HUES6 (cell line): ENCODE measurements at regions not wholly inside any gene's neighbourhood (a gene's known extent, or its start where the extent isn't known, plus 50 kb on each side); places are given as distances from the start of the nearest gene placed in this dataset.
"Not testable (repeated sequence)": the region's sequence is repeated elsewhere in the genome, so short reads cannot be mapped to it uniquely, and the experiment has no call there.

Experiments used
- H3K27ac ChIP-seq: 2 replicates; pipeline ENCODE4 v1.7.0; 2013; ENCODE audit warnings: low read depth, mild to moderate bottlenecking, low read length, inconsistent platforms
- H3K27me3 ChIP-seq: 2 replicates; pipeline ENCODE4 v1.6.1; 2013; ENCODE audit warnings: low read length; ENCODE audit not compliant: control insufficient read depth, insufficient read depth
- H3K36me3 ChIP-seq: 2 replicates; pipeline ENCODE4 v1.6.1; 2013; ENCODE audit warnings: low read length; ENCODE audit not compliant: control insufficient read depth, insufficient read depth
- H3K4me1 ChIP-seq: 2 replicates; pipeline ENCODE4 v1.6.1; 2013; ENCODE audit warnings: low read length; ENCODE audit not compliant: control insufficient read depth, insufficient read depth
- H3K4me3 ChIP-seq: 2 replicates; pipeline ENCODE4 v1.5.1; 2013; ENCODE audit warnings: low read depth, low read length
- H3K9ac ChIP-seq: one replicate; pipeline ENCODE4 v1.6.1; 2013; ENCODE audit warnings: mild to moderate bottlenecking, low read length
- H3K9me3 ChIP-seq: 2 replicates; pipeline ENCODE4 v1.6.1; 2013; ENCODE audit warnings: low read depth, low read length; ENCODE audit not compliant: control insufficient read depth, insufficient read depth

- H3K4me3 ChIP-seq = no peak overlapping the region
- H3K27me3 ChIP-seq = no peaks in the 10 kb centered on the region
- no peak overlapping the region for H3K9ac ChIP-seq
- no peak overlapping the region for H3K27ac ChIP-seq
- 0 out of 2 replicates have a peak, but pooled peaks cover 2% of the 10 kb centered on the region for H3K9me3 ChIP-seq
- H3K4me1 ChIP-seq = no peaks in the 10 kb centered on the region
- H3K36me3 ChIP-seq = no peaks in the 10 kb centered on the region
Observed at GRCh38 chr2:34784701-34785100, 1185.6 kb upstream of the FAM98A start.

- not testable (repeated sequence) for H3K27ac ChIP-seq, H3K9me3 ChIP-seq, H3K9ac ChIP-seq, H3K4me1 ChIP-seq, H3K27me3 ChIP-seq, H3K36me3 ChIP-seq, H3K4me3 ChIP-seq
Observed at GRCh38 chr2:34750742-34751141, 1151.6 kb upstream of the FAM98A start.

- no peaks in the 10 kb centered on the region; the same call in 1 of the 2 replicates for H3K4me1 ChIP-seq
- H3K9ac ChIP-seq = no peak overlapping the region
- no peaks in the 10 kb centered on the region for H3K27me3 ChIP-seq
- H3K36me3 ChIP-seq = no peaks in the 10 kb centered on the region
- H3K4me3 ChIP-seq = no peak overlapping the region
- no peak overlapping the region for H3K27ac ChIP-seq
- H3K9me3 ChIP-seq = peaks cover 4% of the 10 kb centered on the region; the same call in 1 of the 2 replicates
Observed at GRCh38 chr2:34747643-34748042, 1148.5 kb upstream of the FAM98A start.

- H3K27ac ChIP-seq = no peak overlapping the region
Observed at GRCh38 chr2:34738691-34739090, 1139.6 kb upstream of the FAM98A start.

GRCh38 chr2:34737146-34737545 is 1138.0 kb upstream of the FAM98A start:
- Histone ChIP-seq H3K9ac (no peak overlapping the region), H3K4me1 (peaks cover 30% of the 10 kb centered on the region), H3K27me3 (no peaks in the 10 kb centered on the region), H3K9me3 (no peaks in the 10 kb centered on the region; the same call in 1 of the 2 replicates), H3K36me3 (no peaks in the 10 kb centered on the region), H3K27ac (no peak overlapping the region), H3K4me3 (no peak overlapping the region)

More at GRCh38 chr2:34738691-34739090, 1139.6 kb upstream of the FAM98A start:
- Histone ChIP-seq H3K4me3 (no peak overlapping the region), H3K9me3 (no peaks in the 10 kb centered on the region), H3K27me3 (no peaks in the 10 kb centered on the region), H3K4me1 (peaks cover 27% of the 10 kb centered on the region), H3K36me3 (no peaks in the 10 kb centered on the region), H3K9ac (no peak overlapping the region)

GRCh38 chr2:34736482-34736881 is 1137.4 kb upstream of the FAM98A start:
- H3K36me3 ChIP-seq = no peaks in the 10 kb centered on the region

GRCh38 chr2:34734662-34735061 is 1135.6 kb upstream of the FAM98A start:
- Histone ChIP-seq H3K27me3 (no peaks in the 10 kb centered on the region), H3K4me1 (peaks cover 36% of the 10 kb centered on the region), H3K27ac (peak overlapping the region; percentile 91), H3K4me3 (no peak overlapping the region), H3K36me3 (no peaks in the 10 kb centered on the region), H3K9me3 (no peaks in the 10 kb centered on the region; the same call in 1 of the 2 replicates), H3K9ac (peak overlapping the region; percentile 21)

More at GRCh38 chr2:34736482-34736881, 1137.4 kb upstream of the FAM98A start:
- no peaks in the 10 kb centered on the region for H3K27me3 ChIP-seq
- H3K4me3 ChIP-seq = no peak overlapping the region
- H3K4me1 ChIP-seq = peaks cover 30% of the 10 kb centered on the region
- H3K9ac ChIP-seq = no peak overlapping the region
- H3K9me3 ChIP-seq = no peaks in the 10 kb centered on the region; the same call in 1 of the 2 replicates
- H3K27ac ChIP-seq = peak overlapping the region; percentile 63

GRCh38 chr2:34734042-34734441 is 1134.9 kb upstream of the FAM98A start:
- peaks cover 36% of the 10 kb centered on the region for H3K4me1 ChIP-seq
- peak overlapping the region; percentile 50 for H3K9ac ChIP-seq

GRCh38 chr2:34731292-34731691 is 1132.2 kb upstream of the FAM98A start:
- Histone ChIP-seq H3K4me3 (no peak overlapping the region), H3K9me3 (no peaks in the 10 kb centered on the region; the same call in 1 of the 2 replicates), H3K9ac (no peak overlapping the region), H3K27me3 (no peaks in the 10 kb centered on the region), H3K36me3 (no peaks in the 10 kb centered on the region), H3K27ac (no peak overlapping the region), H3K4me1 (peaks cover 33% of the 10 kb centered on the region)

More at GRCh38 chr2:34734042-34734441, 1134.9 kb upstream of the FAM98A start:
- Histone ChIP-seq H3K4me3 (no peak overlapping the region; the same call in 1 of the 2 replicates), H3K36me3 (no peaks in the 10 kb centered on the region), H3K27me3 (no peaks in the 10 kb centered on the region), H3K9me3 (no peaks in the 10 kb centered on the region; the same call in 1 of the 2 replicates), H3K27ac (peak overlapping the region; percentile 91)

- Histone ChIP-seq H3K36me3 (no peaks in the 10 kb centered on the region), H3K9me3 (no peaks in the 10 kb centered on the region; the same call in 1 of the 2 replicates), H3K9ac (no peak overlapping the region), H3K27me3 (no peaks in the 10 kb centered on the region), H3K4me3 (no peak overlapping the region), H3K4me1 (peaks cover 18% of the 10 kb centered on the region), H3K27ac (no peak overlapping the region)
Observed at GRCh38 chr2:34729845-34730244, 1130.7 kb upstream of the FAM98A start.

GRCh38 chr2:34724107-34724506 is 1125.0 kb upstream of the FAM98A start:
- Histone ChIP-seq H3K4me3 (no peak overlapping the region), H3K4me1 (no peaks in the 10 kb centered on the region), H3K27ac (no peak overlapping the region), H3K9me3 (no peaks in the 10 kb centered on the region; the same call in none of the 2 replicates), H3K27me3 (no peaks in the 10 kb centered on the region), H3K36me3 (no peaks in the 10 kb centered on the region), H3K9ac (no peak overlapping the region)
